GM23338 (cell line): ENCODE measurements at regions not wholly inside any gene's neighbourhood (a gene's known extent, or its start where the extent isn't known, plus 50 kb on each side); places are given as distances from the start of the nearest gene placed in this dataset.

Source experiments
- ATAC-seq: fragments of 200-7000 bp; cut with Tn5 transposase; 3 replicates; pipeline ENCODE4 v1.9.1; 2020
- DNase-seq: peaks from one replicate; pipeline ENCODE4 v3.0.0-alpha.2; 2015; ENCODE audit warnings: low spot score
- H2AFZ ChIP-seq: fragments of 200-600 bp; sonication (generic); 2 replicates; pipeline ENCODE4 v1.8.0; 2016; ENCODE audit warnings: antibody characterized with exemption, mild to moderate bottlenecking, moderate library complexity
- H3F3A ChIP-seq: fragments of 200-600 bp; sonication (generic); replicated peaks from 2 replicates; pipeline ENCODE4 v1.8.0; 2017; ENCODE audit warnings: antibody characterized with exemption, mixed run types, low read depth
- H3K27ac ChIP-seq: fragments of 200-600 bp; sonication (generic); 2 replicates; pipeline ENCODE4 v1.6.1; 2016; ENCODE audit warnings: low read depth
- H3K27me3 ChIP-seq: fragments of 200-600 bp; sonication (generic); 2 replicates; pipeline ENCODE4 v1.8.0; 2016; ENCODE audit warnings: mild to moderate bottlenecking, mixed run types, moderate library complexity; ENCODE audit not compliant: insufficient read depth
- H3K36me3 ChIP-seq: fragments of 200-600 bp; sonication (generic); 2 replicates; pipeline ENCODE4 v1.8.0; 2016; ENCODE audit warnings: mild to moderate bottlenecking; ENCODE audit not compliant: insufficient read depth
- H3K4me1 ChIP-seq: fragments of 200-600 bp; sonication (generic); 2 replicates; pipeline ENCODE4 v1.8.0; 2016; ENCODE audit warnings: mild to moderate bottlenecking, moderate library complexity; ENCODE audit not compliant: insufficient read depth
- H3K4me2 ChIP-seq: fragments of 200-600 bp; sonication (generic); 2 replicates; pipeline ENCODE4 v1.7.1; 2017; ENCODE audit warnings: mixed run types
- H3K4me3 ChIP-seq: fragments of 200-600 bp; sonication (generic); 2 replicates; pipeline ENCODE4 v1.6.1; 2016; ENCODE audit warnings: mixed run types
- H3K79me2 ChIP-seq: fragments of 200-600 bp; sonication (generic); replicated peaks from 2 replicates; pipeline ENCODE4 v1.8.0; 2017; ENCODE audit warnings: mild to moderate bottlenecking; ENCODE audit not compliant: insufficient read depth
- H3K9me2 ChIP-seq: fragments of 200-600 bp; sonication (generic); 2 replicates; pipeline ENCODE4 v1.8.0; 2017; ENCODE audit not compliant: insufficient read depth
- H4K20me1 ChIP-seq: fragments of 200-600 bp; sonication (generic); replicated peaks from 2 replicates; pipeline ENCODE4 v1.8.0; 2017; ENCODE audit warnings: mild to moderate bottlenecking; ENCODE audit not compliant: insufficient read depth
- H3K27ac Mint-ChIP-seq: 2 replicates; pipeline ENCODE4 v1.8.0; 2020; ENCODE audit warnings: inconsistent platforms, mild to moderate bottlenecking, moderate library complexity, mixed read lengths
- H3K27me3 Mint-ChIP-seq: 3 replicates; pipeline ENCODE4 v1.8.0; 2022; ENCODE audit warnings: low read depth, mild to moderate bottlenecking, moderate library complexity, mixed read lengths, inconsistent platforms; ENCODE audit not compliant: insufficient read depth, poor library complexity
- H3K36me3 Mint-ChIP-seq: 3 replicates; pipeline ENCODE4 v1.8.0; 2021; ENCODE audit warnings: low read depth, mild to moderate bottlenecking, inconsistent platforms, moderate library complexity, mixed read lengths
- H3K4me1 Mint-ChIP-seq: 3 replicates; pipeline ENCODE4 v1.8.0; 2020; ENCODE audit warnings: mild to moderate bottlenecking, inconsistent platforms, mixed read lengths
- H3K4me3 Mint-ChIP-seq: 3 replicates; pipeline ENCODE4 v1.8.0; 2021; ENCODE audit warnings: moderate library complexity, mild to moderate bottlenecking, inconsistent platforms, mixed read lengths
- H3K9me3 Mint-ChIP-seq: 3 replicates; pipeline ENCODE4 v1.8.0; 2020; ENCODE audit warnings: moderate library complexity, mild to moderate bottlenecking, inconsistent platforms, mixed read lengths
- CREB1 ChIP-seq: fragments of 250-450 bp; sonication (Bioruptor Pico); IDR thresholded peaks from 2 replicates; pipeline ENCODE4 v1.5.0; 2020; ENCODE audit warnings: low read depth, mild to moderate bottlenecking, moderate library complexity
- CTCF ChIP-seq, 2 experiments: fragments of 200-600 bp in 1 of 2; sonication (generic) in 1 of 2; conservative IDR thresholded peaks; 2 replicates each; pipeline versions ENCODE4 v1.5.1 to v1.6.1; 2016 to 2017; ENCODE audit warnings: antibody characterized with exemption in 2 of 2, low read depth in 2 of 2, mild to moderate bottlenecking in 2 of 2, moderate library complexity in 1 of 2
- ETS1 ChIP-seq: IDR thresholded peaks from 2 replicates; pipeline ENCODE4 v1.6.1; 2016; ENCODE audit warnings: antibody characterized with exemption
- EZH2 ChIP-seq: fragments of 200-600 bp; sonication (generic); IDR thresholded peaks from one replicate; pipeline ENCODE4 v1.8.0; 2017; ENCODE audit warnings: antibody characterized with exemption, mild to moderate bottlenecking, low read depth; ENCODE audit not compliant: unreplicated experiment
- EZH2phosphoT487 ChIP-seq: fragments of 200-600 bp; sonication (generic); IDR thresholded peaks from one replicate; pipeline ENCODE4 v1.8.1; 2018; ENCODE audit warnings: antibody characterized with exemption; ENCODE audit not compliant: unreplicated experiment
- JUNB ChIP-seq: IDR thresholded peaks from one replicate; pipeline ENCODE4 v1.6.1; 2016; ENCODE audit warnings: antibody characterized with exemption; ENCODE audit not compliant: unreplicated experiment
- NANOG ChIP-seq: IDR thresholded peaks from 2 replicates; pipeline ENCODE4 v1.6.1; 2016; ENCODE audit warnings: antibody characterized with exemption, borderline replicate concordance
- REST ChIP-seq: IDR thresholded peaks from one replicate; pipeline ENCODE4 v1.6.1; 2018; ENCODE audit warnings: antibody characterized with exemption; ENCODE audit not compliant: unreplicated experiment
- STAT1 ChIP-seq: IDR thresholded peaks from one replicate; pipeline ENCODE4 v1.6.1; 2016; ENCODE audit warnings: antibody characterized with exemption; ENCODE audit not compliant: unreplicated experiment
- ZNF331 ChIP-seq: fragments of 250-450 bp; sonication (Bioruptor Pico); IDR thresholded peaks from 2 replicates; pipeline ENCODE4 v1.5.0; 2020; ENCODE audit warnings: low read depth, mild to moderate bottlenecking, moderate library complexity

GRCh38 chr13:24060993-24061392 lies 99.5 kb upstream of the SPATA13 start:
- Mint-ChIP-seq H3K36me3 (no peaks in the 10 kb centered on the region), H3K4me1 (peaks cover 11% of the 10 kb centered on the region; the same call in 2 of the 3 replicates), H3K9me3 (no peaks in the 10 kb centered on the region), H3K27me3 (peaks cover 6% of the 10 kb centered on the region), H3K4me3 (no peak overlapping the region), H3K27ac (no peak overlapping the region)
- H3K27ac ChIP-seq = no peak overlapping the region
- ATAC-seq (no peak), DNase-seq (no peak)
- no peaks in the 10 kb centered on the region for H3K79me2 ChIP-seq
- no peaks in the 10 kb centered on the region for H3K27me3 ChIP-seq
- H4K20me1 ChIP-seq = no peaks in the 10 kb centered on the region
- no peak for TF ChIP-seq CTCF (conservative IDR thresholded peaks at IDR 0.05; ENCODE audit: low read depth in 2 of 2)
- TF ChIP-seq NANOG = no peak
- TF ChIP-seq EZH2phosphoT487 = no peak
- no peak for TF ChIP-seq STAT1
- TF ChIP-seq ZNF331 (CRISPR knock-in tag) = no peak
- no peak for TF ChIP-seq ETS1
- TF ChIP-seq JUNB = no peak
- TF ChIP-seq EZH2 = no peak
- TF ChIP-seq REST = no peak
- no peak overlapping the region for H2AFZ ChIP-seq
- no peaks in the 10 kb centered on the region for H3F3A ChIP-seq
- H3K9me2 ChIP-seq = no peaks in the 10 kb centered on the region
- H3K4me3 ChIP-seq = no peak overlapping the region
- peaks cover 17% of the 10 kb centered on the region for H3K4me1 ChIP-seq
- no peak overlapping the region for H3K4me2 ChIP-seq
- no peaks in the 10 kb centered on the region for H3K36me3 ChIP-seq

GRCh38 chr13:24063281-24063877 lies 97.1 kb upstream of the SPATA13 start:
- Histone ChIP-seq H3K4me1 (peaks cover 31% of the 10 kb centered on the region), H2AFZ (no peak overlapping the region), H3K79me2 (no peaks in the 10 kb centered on the region), H3K27me3 (no peaks in the 10 kb centered on the region), H3F3A (no peaks in the 10 kb centered on the region), H3K4me2 (no peak overlapping the region), H3K9me2 (no peaks in the 10 kb centered on the region), H3K4me3 (no peak overlapping the region), H4K20me1 (no peaks in the 10 kb centered on the region), H3K36me3 (no peaks in the 10 kb centered on the region), H3K27ac (no peak overlapping the region)
- no peak for DNase-seq
- H3K4me3 Mint-ChIP-seq = no peak overlapping the region
- H3K9me3 Mint-ChIP-seq = no peaks in the 10 kb centered on the region
- no peaks in the 10 kb centered on the region for H3K36me3 Mint-ChIP-seq
- H3K27me3 Mint-ChIP-seq = peaks cover 10% of the 10 kb centered on the region
- ATAC-seq = no peak
- peaks cover 23% of the 10 kb centered on the region for H3K4me1 Mint-ChIP-seq
- no peak overlapping the region for H3K27ac Mint-ChIP-seq
- TF ChIP-seq CREB1 (CRISPR knock-in tag) = no peak
- no peak for TF ChIP-seq ZNF331 (CRISPR knock-in tag)
- no peak for TF ChIP-seq EZH2
- TF ChIP-seq ETS1 = no peak
- no peak for TF ChIP-seq REST
